PC-9 (cell line): ENCODE measurements at regions not wholly inside any gene's neighbourhood (a gene's known extent, or its start where the extent isn't known, plus 50 kb on each side); places are given as distances from the start of the nearest gene placed in this dataset.

Experiments
- BruUV-seq: library from RNA; stranded (reverse); fragments of 400-500 nt; replicated peaks from 2 replicates; lab custom pipeline; 2021; lab: Mats Ljungman, UMichigan
- CTCF ChIA-PET: fragments of 300-600 bp; sonication (Branson Sonifier 250); formaldehyde crosslinking; loops from one replicate; lab custom pipeline; 2022; ENCODE audit warnings: antibody characterized with exemption; lab: Charles Lee
- POLR2A ChIA-PET: fragments of 300-600 bp; sonication (Branson Sonifier 250); formaldehyde crosslinking; loops from one replicate; lab custom pipeline; 2022; ENCODE audit warnings: antibody characterized with exemption; ENCODE audit not compliant: unreplicated experiment; lab: Charles Lee
- DNase-seq, 2 experiments: peaks; one replicate each; pipeline versions ENCODE4 v3.0.0 to v3.0.0-alpha.2; 2015 to 2022; ENCODE audit warnings: mixed read lengths in 1 of 2
- H2AFZ ChIP-seq: fragments of 200-600 bp; sonication (generic); 2 replicates; pipeline ENCODE4 v1.8.1; 2017; ENCODE audit warnings: antibody characterized with exemption
- H3F3A ChIP-seq: fragments of 200-600 bp; sonication (generic); 2 replicates; pipeline ENCODE4 v1.8.1; 2017; ENCODE audit warnings: antibody characterized with exemption, mild to moderate bottlenecking, low read depth; ENCODE audit not compliant: insufficient read depth
- H3K27ac ChIP-seq: fragments of 200-600 bp; sonication (generic); 2 replicates; pipeline ENCODE4 v1.6.1; 2016; ENCODE audit warnings: mixed run types
- H3K27me3 ChIP-seq: fragments of 200-600 bp; sonication (generic); 2 replicates; pipeline ENCODE4 v1.6.1; 2016; ENCODE audit warnings: low read depth, mixed run types; ENCODE audit not compliant: insufficient read depth
- H3K36me3 ChIP-seq: fragments of 200-600 bp; sonication (generic); 2 replicates; pipeline ENCODE4 v1.6.1; 2016; ENCODE audit warnings: low read depth, mixed run types
- H3K4me1 ChIP-seq: fragments of 200-600 bp; sonication (generic); replicated peaks from 2 replicates; pipeline ENCODE4 v1.6.1; 2016; ENCODE audit warnings: mixed run types; ENCODE audit not compliant: insufficient read depth
- H3K4me2 ChIP-seq: fragments of 200-600 bp; sonication (generic); 2 replicates; pipeline ENCODE4 v1.6.1; 2017; ENCODE audit warnings: mixed run types
- H3K4me3 ChIP-seq: fragments of 200-600 bp; sonication (generic); 2 replicates; pipeline ENCODE4 v1.6.1; 2016; ENCODE audit warnings: mixed run types
- H3K79me2 ChIP-seq: fragments of 200-600 bp; sonication (generic); 2 replicates; pipeline ENCODE4 v1.6.1; 2017; ENCODE audit warnings: low read depth, mixed run types
- H3K9me2 ChIP-seq: fragments of 200-600 bp; sonication (generic); 2 replicates; pipeline ENCODE4 v1.8.1; 2017; ENCODE audit warnings: mild to moderate bottlenecking; ENCODE audit not compliant: insufficient read depth
- H3K9me3 ChIP-seq: fragments of 200-600 bp; sonication (generic); 2 replicates; pipeline ENCODE4 v1.8.1; 2016; ENCODE audit warnings: low read depth; ENCODE audit not compliant: insufficient read depth
- H4K20me1 ChIP-seq: fragments of 200-600 bp; sonication (generic); 2 replicates; pipeline ENCODE4 v1.8.1; 2017; ENCODE audit not compliant: insufficient read depth
- CTCF ChIP-seq: fragments of 200-600 bp; sonication (generic); conservative IDR thresholded peaks from 2 replicates; pipeline ENCODE4 v1.6.1; 2017; ENCODE audit warnings: mixed run types, antibody characterized with exemption, mild to moderate bottlenecking, moderate library complexity
- EZH2 ChIP-seq: fragments of 200-600 bp; sonication (generic); IDR thresholded peaks from 2 replicates; pipeline ENCODE4 v1.8.0; 2017; ENCODE audit warnings: antibody characterized with exemption, low read depth
- intact Hi-C: fragments of 100-400 bp; cut with micrococcal nuclease; formaldehyde crosslinking; loops from one replicate; pipeline ENCODE4 v1.10.0; 2022; ENCODE audit not compliant: unreplicated experiment

GRCh38 chr19:30669329-30670010 is 297.3 kb downstream of the ZNF536 start:
- CTCF ChIA-PET: no interaction called here
- BruUV-seq: no TSS peak
- POLR2A ChIA-PET: no interaction called here
- Histone ChIP-seq H3K4me1 (no peaks in the 10 kb centered on the region), H2AFZ (no peak overlapping the region), H3K36me3 (no peaks in the 10 kb centered on the region), H3K79me2 (no peaks in the 10 kb centered on the region), H3K4me3 (no peak overlapping the region), H4K20me1 (no peaks in the 10 kb centered on the region; the same call in 1 of the 2 replicates), H3K9me3 (no peaks in the 10 kb centered on the region), H3K27me3 (peaks cover 60% of the 10 kb centered on the region), H3F3A (no peaks in the 10 kb centered on the region), H3K9me2 (no peaks in the 10 kb centered on the region), H3K27ac (no peak overlapping the region), H3K4me2 (no peak overlapping the region)
- intact Hi-C loops: loop anchor here (5.0 to 10.0 kb wide), 3 partner anchors 935 to 1903 kb away; no protein-coding TSS in a partner anchor
- TF ChIP-seq CTCF: peak; percentile 81
- TF ChIP-seq EZH2: no peak
- DNase-seq: peak in 1 of 2 experiments; percentile 28

DNA sequence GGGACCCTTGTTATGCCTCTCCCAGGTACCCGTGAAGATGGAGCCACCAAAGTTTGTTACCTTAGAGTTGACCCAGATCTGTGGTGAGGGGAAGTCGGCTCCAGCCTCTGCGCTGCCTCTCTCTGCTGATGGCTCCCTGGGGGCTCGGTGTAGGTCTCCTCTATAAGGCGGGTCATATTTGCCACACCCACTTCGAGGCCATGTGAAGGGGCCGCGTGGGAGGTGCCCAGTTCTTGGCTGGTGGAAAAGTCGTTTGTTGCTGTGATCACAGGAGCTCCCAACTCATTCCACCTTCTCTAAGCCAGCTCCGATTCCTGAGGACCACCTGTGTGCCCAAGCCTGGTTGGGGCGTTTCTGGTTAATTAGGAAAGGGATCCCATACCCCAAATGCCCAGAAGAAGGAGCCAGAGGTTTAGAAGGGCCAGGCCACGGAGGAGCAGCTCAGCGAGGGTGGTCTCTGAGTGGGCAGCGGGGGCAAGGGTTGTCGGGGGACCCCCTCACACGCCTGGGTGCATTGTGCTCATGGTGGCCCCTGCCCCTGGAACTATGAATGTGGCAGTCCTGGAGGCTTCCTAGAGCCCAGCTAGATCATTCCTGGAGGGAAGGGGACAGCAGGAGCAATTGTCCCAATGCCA is 296.5 kb downstream of the ZNF536 start:
- Histone ChIP-seq H3K9me2 (no peaks in the 10 kb centered on the region), H4K20me1 (no peaks in the 10 kb centered on the region; the same call in 1 of the 2 replicates), H3K79me2 (no peaks in the 10 kb centered on the region), H3K27ac (no peak overlapping the region), H3K27me3 (peaks cover 56% of the 10 kb centered on the region), H3K4me1 (no peaks in the 10 kb centered on the region), H3K4me2 (no peak overlapping the region), H3F3A (no peaks in the 10 kb centered on the region), H3K4me3 (no peak overlapping the region), H3K9me3 (no peaks in the 10 kb centered on the region), H2AFZ (no peak overlapping the region), H3K36me3 (no peaks in the 10 kb centered on the region)
- ChIA-PET POLR2A (no interaction called here), CTCF (no interaction called here)
- intact Hi-C loops: loop anchor here (5.0 to 10.0 kb wide), 3 partner anchors 934 to 1904 kb away; no protein-coding TSS in a partner anchor
- TF ChIP-seq EZH2 (no peak), CTCF (no peak)
- no peak for DNase-seq
- BruUV-seq: no TSS peak

- Histone ChIP-seq H3K4me3 (no peak overlapping the region), H3F3A (no peaks in the 10 kb centered on the region), H3K4me1 (no peaks in the 10 kb centered on the region), H4K20me1 (no peaks in the 10 kb centered on the region; the same call in 1 of the 2 replicates), H3K36me3 (no peaks in the 10 kb centered on the region), H3K79me2 (no peaks in the 10 kb centered on the region), H3K9me2 (no peaks in the 10 kb centered on the region), H3K27me3 (peaks cover 55% of the 10 kb centered on the region), H2AFZ (no peak overlapping the region), H3K27ac (no peak overlapping the region), H3K9me3 (no peaks in the 10 kb centered on the region), H3K4me2 (no peak overlapping the region)
- intact Hi-C loops: loop anchor here (5.0 to 10.0 kb wide), 3 partner anchors 933 to 1905 kb away; no protein-coding TSS in a partner anchor
- no TSS peak for BruUV-seq
- ChIA-PET POLR2A (no interaction called here), CTCF (no interaction called here)
- no peak for DNase-seq
- TF ChIP-seq CTCF (no peak), EZH2 (no peak)
These were observed 295.6 kb downstream of the ZNF536 start for GRCh38 chr19:30667746-30668145.
